H9 (cell line): ENCODE measurements at regions not wholly inside any gene's neighbourhood (a gene's known extent, or its start where the extent isn't known, plus 50 kb on each side); places are given as distances from the start of the nearest gene placed in this dataset.

Experiments
- DNase-seq: peaks from one replicate; pipeline ENCODE4 v3.0.0-alpha.2; 2017
- H2AFZ ChIP-seq: one replicate; pipeline ENCODE4 v1.6.1; 2013; ENCODE audit warnings: mild to moderate bottlenecking, low read length, control low read depth, moderate library complexity
- H2AK5ac ChIP-seq: 2 replicates; pipeline ENCODE4 v1.6.1; 2013; ENCODE audit warnings: low read length, control low read depth, mixed read lengths; ENCODE audit not compliant: insufficient read length
- H2BK120ac ChIP-seq: one replicate; pipeline ENCODE4 v1.6.1; 2013; ENCODE audit warnings: low read depth, mild to moderate bottlenecking, low read length, control low read depth, inconsistent platforms; ENCODE audit not compliant: poor library complexity, severe bottlenecking
- H2BK12ac ChIP-seq: 2 replicates; pipeline ENCODE4 v1.6.1; 2013; ENCODE audit warnings: low read length, control low read depth, mixed read lengths, low read depth; ENCODE audit not compliant: insufficient read length
- H2BK15ac ChIP-seq: 2 replicates; pipeline ENCODE4 v1.6.1; 2013; ENCODE audit warnings: low read depth, low read length, control low read depth
- H2BK20ac ChIP-seq: one replicate; pipeline ENCODE4 v1.6.1; 2013; ENCODE audit warnings: low read depth, mild to moderate bottlenecking, low read length, control low read depth, inconsistent platforms; ENCODE audit not compliant: poor library complexity, severe bottlenecking
- H2BK5ac ChIP-seq: 2 replicates; pipeline ENCODE4 v1.6.1; 2013; ENCODE audit warnings: low read length, control low read depth, mixed read lengths; ENCODE audit not compliant: insufficient read length
- H3K14ac ChIP-seq: 2 replicates; pipeline ENCODE4 v1.6.1; 2013; ENCODE audit warnings: low read length, control low read depth; ENCODE audit not compliant: insufficient read depth
- H3K18ac ChIP-seq: 2 replicates; pipeline ENCODE4 v1.6.1; 2013; ENCODE audit warnings: low read depth, mild to moderate bottlenecking, mixed read lengths, low read length, control low read depth; ENCODE audit not compliant: insufficient read length
- H3K23ac ChIP-seq: 2 replicates; pipeline ENCODE4 v1.6.1; 2013; ENCODE audit warnings: low read length, control low read depth, mixed read lengths, low read depth; ENCODE audit not compliant: insufficient read length
- H3K23me2 ChIP-seq: 2 replicates; pipeline ENCODE4 v1.6.1; 2013; ENCODE audit warnings: low read depth, mild to moderate bottlenecking, mixed read lengths, low read length, control low read depth; ENCODE audit not compliant: insufficient read length, poor library complexity, severe bottlenecking
- H3K27ac ChIP-seq: 2 replicates; pipeline ENCODE4 v1.5.1; 2013; ENCODE audit warnings: low read length, control low read depth, mixed read lengths, low read depth; ENCODE audit not compliant: insufficient read length
- H3K27me3 ChIP-seq: 2 replicates; pipeline ENCODE4 v1.6.1; 2013; ENCODE audit warnings: low read length, control low read depth, inconsistent platforms; ENCODE audit not compliant: insufficient read depth
- H3K4ac ChIP-seq: 2 replicates; pipeline ENCODE4 v1.6.1; 2013; ENCODE audit warnings: low read depth, mild to moderate bottlenecking, control low read depth, inconsistent platforms, low read length, moderate library complexity
- H3K4me1 ChIP-seq: 2 replicates; pipeline ENCODE4 v1.6.1; 2013; ENCODE audit warnings: low read length, control low read depth, inconsistent platforms; ENCODE audit not compliant: insufficient read depth
- H3K4me2 ChIP-seq: 2 replicates; pipeline ENCODE4 v1.6.1; 2013; ENCODE audit warnings: low read length, control low read depth, mixed read lengths; ENCODE audit not compliant: insufficient read length, insufficient read depth
- H3K56ac ChIP-seq: 2 replicates; pipeline ENCODE4 v1.6.1; 2013; ENCODE audit warnings: low read depth, mild to moderate bottlenecking, mixed read lengths, low read length, control low read depth; ENCODE audit not compliant: insufficient read length
- H3K79me1 ChIP-seq: 2 replicates; pipeline ENCODE4 v1.6.1; 2013; ENCODE audit warnings: low read depth, mild to moderate bottlenecking, moderate library complexity, low read length, control low read depth, inconsistent platforms; ENCODE audit not compliant: insufficient read depth, poor library complexity, severe bottlenecking
- H3K79me2 ChIP-seq: 2 replicates; pipeline ENCODE4 v1.6.1; 2013; ENCODE audit warnings: low read length, control low read depth, inconsistent platforms; ENCODE audit not compliant: insufficient read depth
- H3K9ac ChIP-seq: 2 replicates; pipeline ENCODE4 v1.6.1; 2013; ENCODE audit warnings: low read length, control low read depth, mixed read lengths; ENCODE audit not compliant: insufficient read length; ENCODE audit errors: extremely low read depth
- H3K9me3 ChIP-seq: one replicate; pipeline ENCODE4 v1.6.1; 2013; ENCODE audit warnings: low read depth, low read length, inconsistent platforms; ENCODE audit not compliant: control insufficient read depth
- H3T11ph ChIP-seq: one replicate; pipeline ENCODE4 v1.6.1; 2013; ENCODE audit warnings: mild to moderate bottlenecking, low read length, control low read depth, inconsistent platforms
- H4K20me1 ChIP-seq: one replicate; pipeline ENCODE4 v1.6.1; 2013; ENCODE audit not compliant: control insufficient read depth, insufficient read length, insufficient read depth
- H4K5ac ChIP-seq: 2 replicates; pipeline ENCODE4 v1.6.1; 2013; ENCODE audit warnings: low read depth, mild to moderate bottlenecking, mixed read lengths, low read length, control low read depth; ENCODE audit not compliant: insufficient read length
- H4K8ac ChIP-seq: replicated peaks from 2 replicates; pipeline ENCODE4 v1.6.1; 2013; ENCODE audit warnings: low read length, control low read depth, mixed read lengths, low read depth; ENCODE audit not compliant: insufficient read length
- H4K91ac ChIP-seq: 2 replicates; pipeline ENCODE4 v1.6.1; 2013; ENCODE audit warnings: low read depth, mild to moderate bottlenecking, moderate library complexity, mixed read lengths, low read length, control low read depth; ENCODE audit not compliant: insufficient read length
- H3K27ac Mint-ChIP-seq, 3 experiments: 2 replicates in 2 of 3; 3 replicates in 1 of 3; pipeline ENCODE4 v1.8.0; 2020 to 2021; ENCODE audit warnings: mixed read lengths in 3 of 3, mild to moderate bottlenecking in 1 of 3, moderate library complexity in 1 of 3
- H3K27me3 Mint-ChIP-seq: 2 replicates; pipeline ENCODE4 v1.8.0; 2021; ENCODE audit warnings: low read depth, mild to moderate bottlenecking, moderate library complexity, mixed read lengths
- H3K36me3 Mint-ChIP-seq, 3 experiments: 2 replicates in 2 of 3; 3 replicates in 1 of 3; pipeline ENCODE4 v1.8.0; 2020 to 2021; ENCODE audit warnings: low read depth in 3 of 3, mixed read lengths in 3 of 3; ENCODE audit not compliant: insufficient read depth in 1 of 3
- H3K4me1 Mint-ChIP-seq, 2 experiments: 2 replicates each; pipeline ENCODE4 v1.8.0; 2020; ENCODE audit warnings: mixed read lengths in 2 of 2
- H3K4me3 Mint-ChIP-seq, 2 experiments: 2 replicates in 1 of 2; 3 replicates in 1 of 2; pipeline ENCODE4 v1.8.0; 2020 to 2021; ENCODE audit warnings: mild to moderate bottlenecking in 2 of 2, mixed read lengths in 2 of 2, moderate library complexity in 1 of 2
- H3K9me3 Mint-ChIP-seq, 2 experiments: 2 replicates in 1 of 2; 3 replicates in 1 of 2; pipeline ENCODE4 v1.8.0; 2020; ENCODE audit warnings: mild to moderate bottlenecking in 2 of 2, mixed read lengths in 2 of 2, moderate library complexity in 1 of 2
- WGBS: extraction: QIAGEN DNeasy Blood & Tissue Kit; methylation state at CpG from one replicate; pipeline ENCODE4 v1.1.7; 2013; ENCODE audit warnings: missing lambda C conversion rate, low lambda C conversion rate, mixed read lengths; ENCODE audit not compliant: insufficient read length; ENCODE audit errors: extremely low coverage; 5-methylcytosine and 5-hydroxymethylcytosine counted together
- TF ChIP-seq, protein P1 (sequence below): fragments of 200-600 bp; sonication (generic); conservative IDR thresholded peaks from 3 replicates; pipeline ENCODE4 v1.8.0; 2021; ENCODE audit warnings: antibody characterized with exemption, mild to moderate bottlenecking

DNA sequence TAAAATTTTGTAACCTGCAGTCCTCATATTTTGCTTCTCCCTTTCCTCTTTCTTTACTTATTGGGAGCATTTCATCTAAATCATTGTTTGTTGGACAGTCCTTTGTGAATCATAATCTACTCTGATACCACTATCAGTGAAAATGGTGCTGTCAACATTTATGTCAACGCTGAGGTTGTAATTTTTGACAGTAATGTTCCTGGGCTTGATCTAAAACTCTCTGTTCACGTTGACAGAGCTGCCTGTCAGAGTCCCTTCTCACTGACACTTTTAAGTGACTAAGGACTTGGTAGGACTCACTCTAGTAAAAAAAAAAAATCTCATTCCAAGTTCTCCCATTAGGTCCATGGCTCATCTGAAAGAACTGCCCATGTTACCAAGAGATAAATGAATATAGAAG lies 1640.8 kb upstream of the PIK3C3 start:
- Histone ChIP-seq H3K27ac (no peak overlapping the region), H3K79me1 (no peaks in the 10 kb centered on the region), H4K8ac (no peak overlapping the region), H3K14ac (no peak overlapping the region), H2AFZ (no peak overlapping the region), H3K79me2 (no peaks in the 10 kb centered on the region), H2BK12ac (no peak overlapping the region), H3T11ph (no peak overlapping the region), H3K4me1 (no peaks in the 10 kb centered on the region), H3K4ac (no peak overlapping the region), H4K5ac (no peak overlapping the region), H3K56ac (no peak overlapping the region), H2BK120ac (no peak overlapping the region), H4K20me1 (no peaks in the 10 kb centered on the region), H4K91ac (no peak overlapping the region), H3K9me3 (no peaks in the 10 kb centered on the region), H2AK5ac (no peak overlapping the region), H3K23ac (no peak overlapping the region), H3K27me3 (no peaks in the 10 kb centered on the region), H3K23me2 (no peaks in the 10 kb centered on the region), H2BK15ac (no peak overlapping the region), H3K4me2 (no peak overlapping the region), H3K9ac (no peak overlapping the region), H3K18ac (no peak overlapping the region), H2BK20ac (no peak overlapping the region), H2BK5ac (no peak overlapping the region)
- WGBS: no CpG with 5 or more reads among the region's 2 CpGs
- H3K27ac Mint-ChIP-seq: no peak overlapping the region
- H3K4me3 Mint-ChIP-seq: no peak overlapping the region
- no peaks in the 10 kb centered on the region for H3K4me1 Mint-ChIP-seq
- no peaks in the 10 kb centered on the region for H3K27me3 Mint-ChIP-seq
- DNase-seq: no peak
- H3K9me3 Mint-ChIP-seq: no peaks in the 10 kb centered on the region
- H3K36me3 Mint-ChIP-seq: no peaks in the 10 kb centered on the region; a peak in 1 of 7 replicates
- TF ChIP-seq, protein P1, sequence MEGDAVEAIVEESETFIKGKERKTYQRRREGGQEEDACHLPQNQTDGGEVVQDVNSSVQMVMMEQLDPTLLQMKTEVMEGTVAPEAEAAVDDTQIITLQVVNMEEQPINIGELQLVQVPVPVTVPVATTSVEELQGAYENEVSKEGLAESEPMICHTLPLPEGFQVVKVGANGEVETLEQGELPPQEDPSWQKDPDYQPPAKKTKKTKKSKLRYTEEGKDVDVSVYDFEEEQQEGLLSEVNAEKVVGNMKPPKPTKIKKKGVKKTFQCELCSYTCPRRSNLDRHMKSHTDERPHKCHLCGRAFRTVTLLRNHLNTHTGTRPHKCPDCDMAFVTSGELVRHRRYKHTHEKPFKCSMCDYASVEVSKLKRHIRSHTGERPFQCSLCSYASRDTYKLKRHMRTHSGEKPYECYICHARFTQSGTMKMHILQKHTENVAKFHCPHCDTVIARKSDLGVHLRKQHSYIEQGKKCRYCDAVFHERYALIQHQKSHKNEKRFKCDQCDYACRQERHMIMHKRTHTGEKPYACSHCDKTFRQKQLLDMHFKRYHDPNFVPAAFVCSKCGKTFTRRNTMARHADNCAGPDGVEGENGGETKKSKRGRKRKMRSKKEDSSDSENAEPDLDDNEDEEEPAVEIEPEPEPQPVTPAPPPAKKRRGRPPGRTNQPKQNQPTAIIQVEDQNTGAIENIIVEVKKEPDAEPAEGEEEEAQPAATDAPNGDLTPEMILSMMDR: no peak
